Uterus (tissue), 2 donors: ENCODE measurements at regions not wholly inside any gene's neighbourhood (a gene's known extent, or its start where the extent isn't known, plus 50 kb on each side); places are given as distances from the start of the nearest gene placed in this dataset.

Source experiments
- CTCF ChIP-seq, 4 experiments: fragments of 200-600 bp in 2 of 4; fragments of 450-650 bp in 2 of 4; sonication (generic) in 2 of 4; IDR thresholded peaks; one replicate each; pipeline ENCODE4 v1.5.1; 2016 to 2019; ENCODE audit warnings: antibody characterized with exemption in 4 of 4, mild to moderate bottlenecking in 2 of 4, moderate library complexity in 1 of 4
- POLR2A ChIP-seq, 2 donors: fragments of 450-650 bp; IDR thresholded peaks; one replicate each; pipeline ENCODE4 v1.6.1; 2016; ENCODE audit warnings: antibody characterized with exemption in 2 of 2, mild to moderate bottlenecking in 1 of 2, moderate library complexity in 1 of 2

- TF ChIP-seq CTCF (IDR thresholded peaks at IDR 0.05) (no peak), POLR2A (IDR thresholded peaks at IDR 0.05) (no peak)
Observed at GRCh38 chr4:26185436-26185835, 135.4 kb upstream of the RBPJ start.
